ENCODE measurements at regions not wholly inside any gene's neighbourhood (a gene's known extent, or its start where the extent isn't known, plus 50 kb on each side); places are given as distances from the start of the nearest gene placed in this dataset.
"Not testable (repeated sequence)": the region's sequence is repeated elsewhere in the genome, so short reads cannot be mapped to it uniquely, and the experiment has no call there.

- not testable (repeated sequence) for H3K27ac Mint-ChIP-seq, H3K36me3 Mint-ChIP-seq, H3K4me3 Mint-ChIP-seq, H3K9me3 Mint-ChIP-seq, H3K27me3 Mint-ChIP-seq
- peaks cover 9 to 16% (median 13%) of the 10 kb centered on the region in 3 donors for H3K4me1 Mint-ChIP-seq
These were observed 72.7 kb upstream of the NPIPB12 start for GRCh38 chr16:29578898-29579297.

- H3K27me3 Mint-ChIP-seq, H3K36me3 Mint-ChIP-seq: not testable (repeated sequence)
- peaks cover 20 to 22% (median 21%) of the 10 kb centered on the region in 3 donors for H3K4me1 Mint-ChIP-seq
These were observed 75.6 kb upstream of the NPIPB12 start for GRCh38 chr16:29581764-29582163.

GRCh38 chr16:29591919-29592318, 71.1 kb upstream of the SPN start:
- H3K27ac Mint-ChIP-seq: peak overlapping the region in 2 of 3 donors; percentile 78 to 91
- peak overlapping the region; percentile 58 to 91 (median 82) for H3K4me3 Mint-ChIP-seq

More at GRCh38 chr16:29581764-29582163, 75.6 kb upstream of the NPIPB12 start:
- H3K9me3 Mint-ChIP-seq, H3K4me3 Mint-ChIP-seq, H3K27ac Mint-ChIP-seq: not testable (repeated sequence)

GRCh38 chr16:29594269-29594925, 68.7 kb upstream of the SPN start:
- Mint-ChIP-seq H3K4me3 (peak overlapping the region; percentile 90 to 94 (median 93)), H3K4me1 (peaks cover 11 to 16% (median 16%) of the 10 kb centered on the region in 3 donors), H3K27ac (peak overlapping the region; percentile 71 to 90 (median 73))
- H3K27me3 Mint-ChIP-seq, H3K9me3 Mint-ChIP-seq, H3K36me3 Mint-ChIP-seq: not testable (repeated sequence)

More at GRCh38 chr16:29591919-29592318, 71.1 kb upstream of the SPN start:
- H3K36me3 Mint-ChIP-seq, H3K9me3 Mint-ChIP-seq, H3K27me3 Mint-ChIP-seq: not testable (repeated sequence)
- H3K4me1 Mint-ChIP-seq: peaks cover 11 to 20% (median 16%) of the 10 kb centered on the region in 3 donors

DNA sequence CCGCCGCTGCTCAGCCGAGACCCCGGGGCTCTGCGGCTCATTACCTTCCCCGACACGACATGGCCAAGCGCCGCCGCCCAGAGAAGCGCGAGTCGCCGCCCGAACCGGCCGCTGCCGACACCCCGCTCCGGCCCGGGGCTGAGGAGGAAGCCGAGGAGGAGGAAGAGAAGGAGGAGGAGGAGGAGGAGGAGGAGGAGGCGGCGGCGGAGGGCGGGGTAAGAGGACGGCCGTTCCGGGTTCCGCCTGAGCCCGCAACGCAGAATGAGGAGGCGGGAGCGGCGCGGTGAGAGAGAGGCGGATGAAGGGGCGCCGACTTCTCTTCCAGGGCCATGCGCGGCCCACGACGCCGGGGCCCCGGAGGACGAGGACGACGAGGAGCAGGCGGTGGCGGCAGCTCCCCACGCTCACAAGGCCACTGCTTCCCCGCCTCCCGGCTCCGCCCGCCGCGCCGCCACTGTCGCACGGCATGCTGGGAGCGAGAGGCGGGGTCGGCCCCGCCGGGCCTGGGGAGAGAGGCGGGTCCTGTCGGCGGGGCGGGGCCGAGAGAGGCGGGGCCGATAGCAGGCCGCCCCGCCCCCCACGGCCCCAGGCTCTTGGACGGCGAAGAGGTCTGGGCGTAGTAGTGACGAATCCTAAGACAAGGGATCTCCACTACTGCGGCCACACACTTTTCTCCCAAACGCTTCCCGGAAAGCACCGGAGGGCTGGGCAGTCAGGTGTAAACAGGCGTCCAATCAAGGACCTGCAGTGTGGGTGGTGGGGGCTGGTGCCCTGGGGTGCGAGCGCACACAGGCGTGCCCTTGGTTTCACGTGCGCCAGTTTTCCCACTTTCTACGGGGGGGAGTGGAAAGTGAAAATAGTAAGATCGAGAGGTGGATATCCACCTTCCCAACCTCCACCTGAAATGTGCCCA, 67.9 kb upstream of the SPN start:
- Mint-ChIP-seq H3K4me3 (peak overlapping the region; percentile 86 to 93 (median 91)), H3K4me1 (peaks cover 16 to 19% (median 17%) of the 10 kb centered on the region in 3 donors), H3K27ac (peak overlapping the region; percentile 57 to 90 (median 71))
- H3K36me3 Mint-ChIP-seq, H3K9me3 Mint-ChIP-seq, H3K27me3 Mint-ChIP-seq: not testable (repeated sequence)

GRCh38 chr16:29597030-29597429, 66.0 kb upstream of the SPN start:
- H3K36me3 Mint-ChIP-seq, H3K27me3 Mint-ChIP-seq, H3K9me3 Mint-ChIP-seq: not testable (repeated sequence)
- Mint-ChIP-seq H3K4me1 (peaks cover 9 to 17% (median 15%) of the 10 kb centered on the region in 3 donors), H3K27ac (peak overlapping the region in 2 of 3 donors; percentile 51 to 74), H3K4me3 (peak overlapping the region in 1 of 4 donors; percentile 61)

DNA sequence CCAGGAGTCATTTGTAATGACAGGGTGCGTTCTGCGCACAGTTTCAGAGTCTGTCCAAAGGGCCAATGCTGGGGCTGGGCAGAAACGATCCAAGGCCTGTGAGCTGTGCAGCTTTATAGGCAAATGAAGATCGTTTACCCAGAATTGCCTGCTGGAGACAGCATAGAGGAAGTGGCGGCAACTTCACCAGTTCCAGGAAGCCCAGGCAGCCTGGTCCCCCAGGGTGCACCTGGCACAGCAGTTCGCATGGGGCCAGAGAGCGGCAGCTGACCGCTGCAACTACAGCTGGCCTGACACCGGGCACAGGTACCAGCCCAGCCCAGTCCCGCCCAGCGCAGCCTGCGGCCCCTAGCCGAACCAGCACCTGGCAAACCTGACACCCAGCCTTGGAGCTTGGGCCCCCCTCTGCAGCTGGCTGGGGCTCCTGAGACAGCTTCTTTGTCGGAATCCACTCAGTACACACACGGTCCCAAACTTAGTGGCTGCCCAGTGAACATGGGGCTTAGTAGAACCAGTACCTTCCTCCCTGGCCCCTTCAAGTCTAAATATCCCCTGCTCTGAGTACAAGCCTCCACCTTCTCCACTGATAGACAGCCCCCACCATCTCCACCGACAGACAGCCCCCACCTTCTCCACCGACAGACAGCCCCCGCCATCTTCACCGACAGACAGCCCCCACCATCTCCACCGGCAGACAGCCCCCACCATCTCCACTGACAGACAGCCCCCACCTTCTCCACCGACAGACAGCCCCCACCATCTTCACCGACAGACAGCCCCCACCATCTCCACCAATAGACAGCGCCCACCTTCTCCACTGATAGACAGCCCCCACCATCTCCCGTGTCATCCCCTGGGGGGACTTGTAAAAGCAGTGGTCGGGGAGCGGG, 62.7 kb upstream of the SPN start:
- not testable (repeated sequence) for H3K36me3 Mint-ChIP-seq, H3K9me3 Mint-ChIP-seq, H3K27me3 Mint-ChIP-seq
- H3K4me3 Mint-ChIP-seq: peak overlapping the region; percentile 73 to 94 (median 86)
- H3K4me1 Mint-ChIP-seq: peaks cover 16 to 18% (median 18%) of the 10 kb centered on the region in 3 donors
- peak overlapping the region; percentile 81 to 96 (median 88) for H3K27ac Mint-ChIP-seq

GRCh38 chr16:29602247-29602625, 60.8 kb upstream of the SPN start:
- not testable (repeated sequence) for H3K27me3 Mint-ChIP-seq, H3K9me3 Mint-ChIP-seq, H3K36me3 Mint-ChIP-seq
- H3K27ac Mint-ChIP-seq: peak overlapping the region in 2 of 3 donors; percentile 78 to 93
- peak overlapping the region in 2 of 4 donors; percentile 57 to 66 for H3K4me3 Mint-ChIP-seq
- H3K4me1 Mint-ChIP-seq: peaks cover 17 to 18% (median 18%) of the 10 kb centered on the region in 3 donors

DNA sequence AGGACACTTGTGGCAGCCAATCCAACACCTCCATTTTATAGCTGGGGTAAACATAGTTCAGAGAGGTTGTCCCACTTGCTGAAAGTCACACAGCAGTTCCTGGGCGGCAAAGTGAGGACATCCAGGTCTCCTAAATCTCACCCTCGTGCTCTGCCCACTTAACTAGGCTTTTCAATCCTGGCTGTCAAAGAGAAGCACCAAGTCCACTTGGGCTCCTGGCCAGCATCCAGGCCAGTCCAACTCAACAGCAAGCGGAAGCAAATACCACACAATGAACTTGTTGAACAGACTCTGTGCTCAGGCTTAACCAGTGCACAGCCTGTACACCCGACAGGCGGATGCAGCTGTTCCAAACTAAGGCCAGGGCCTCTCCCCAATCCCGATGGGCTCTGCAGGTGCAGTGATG, 60.4 kb upstream of the SPN start:
- H3K4me3 Mint-ChIP-seq: peak overlapping the region in 2 of 4 donors; percentile 66 to 73
- H3K36me3 Mint-ChIP-seq, H3K9me3 Mint-ChIP-seq, H3K27me3 Mint-ChIP-seq: not testable (repeated sequence)
- H3K4me1 Mint-ChIP-seq: peaks cover 18 to 23% (median 21%) of the 10 kb centered on the region in 3 donors
- peak overlapping the region in 2 of 3 donors; percentile 78 to 93 for H3K27ac Mint-ChIP-seq

DNA sequence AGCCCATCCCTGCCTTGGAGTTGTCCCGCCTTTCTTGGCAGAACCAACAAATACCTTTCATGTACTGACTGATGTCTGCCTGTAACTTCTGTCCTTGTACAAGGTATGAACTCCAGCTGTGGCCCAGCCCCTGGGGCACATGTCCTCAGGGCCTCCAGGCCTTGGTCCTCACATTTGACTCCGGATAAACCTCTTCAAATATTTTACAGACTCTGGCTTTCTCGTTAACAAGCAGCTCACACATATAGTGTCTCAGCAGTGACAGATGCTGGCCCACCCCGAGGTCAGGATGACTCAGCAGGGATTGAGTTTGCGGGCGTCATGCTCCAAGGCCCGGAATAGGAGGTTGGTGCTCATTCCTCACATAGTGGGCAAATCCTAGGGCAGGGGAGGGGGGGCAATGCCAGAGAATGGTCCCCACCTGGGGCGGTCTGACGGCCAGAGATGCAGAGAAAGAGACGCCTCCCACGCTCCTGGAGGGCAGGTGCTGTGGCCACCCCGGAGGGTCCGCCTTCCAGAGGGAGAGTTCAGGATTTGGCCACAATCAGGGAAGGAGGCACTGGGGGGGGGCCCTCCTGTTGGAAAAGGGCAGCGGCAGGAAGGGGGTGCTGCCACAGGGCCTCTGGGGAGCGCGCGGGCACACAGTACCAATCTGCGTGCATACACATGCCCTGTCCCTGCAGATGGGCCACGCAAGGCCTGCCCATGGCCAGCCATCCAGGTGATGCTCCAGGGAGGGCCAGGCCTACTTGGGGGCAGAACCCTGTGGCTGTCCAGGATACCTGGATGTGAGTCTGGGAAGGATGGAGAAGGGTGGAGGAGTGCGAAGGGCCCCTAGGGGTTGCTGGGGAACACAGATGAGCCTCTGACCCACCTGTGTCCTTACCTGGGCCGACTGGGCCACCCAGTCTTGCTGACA, 58.2 kb upstream of the SPN start:
- Mint-ChIP-seq H3K4me1 (peaks cover 19 to 22% (median 21%) of the 10 kb centered on the region in 3 donors), H3K27ac (peak overlapping the region; percentile 25 to 64 (median 53)), H3K4me3 (peak overlapping the region in 1 of 4 donors; percentile 43)
- not testable (repeated sequence) for H3K36me3 Mint-ChIP-seq, H3K9me3 Mint-ChIP-seq, H3K27me3 Mint-ChIP-seq

DNA sequence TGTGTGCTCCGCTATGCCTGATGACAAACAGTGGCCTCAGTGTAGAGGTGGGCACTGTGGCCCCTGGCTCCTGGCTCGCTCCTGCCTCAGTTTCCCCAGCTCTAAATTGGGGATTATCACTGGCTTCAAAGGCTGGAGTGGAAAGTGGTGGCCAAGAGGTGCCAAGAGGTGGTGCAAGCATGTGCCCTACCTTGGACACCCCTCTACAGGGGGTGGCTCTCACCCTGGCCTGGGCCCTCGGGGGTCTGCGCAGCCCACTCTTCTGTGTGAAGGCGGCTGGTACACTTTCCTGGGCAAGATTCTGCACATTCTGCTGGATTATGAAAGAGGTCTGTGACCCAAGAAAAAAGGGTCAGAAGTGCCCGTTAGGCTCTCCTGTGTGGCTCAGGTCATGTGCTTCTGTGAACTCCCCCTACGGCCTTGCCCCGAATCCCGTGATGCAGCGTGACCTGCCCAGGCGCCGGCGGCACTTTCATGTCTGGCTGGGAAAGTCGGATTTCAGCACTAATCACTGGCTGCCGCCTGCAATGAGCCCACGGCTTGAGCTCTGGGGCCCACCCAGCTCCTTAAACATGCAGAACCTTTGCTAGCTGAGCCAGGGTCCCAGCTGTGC, 57.3 kb upstream of the SPN start:
- not testable (repeated sequence) for H3K27ac Mint-ChIP-seq
- H3K4me1 Mint-ChIP-seq: peaks cover 16 to 22% (median 19%) of the 10 kb centered on the region in 3 donors

DNA sequence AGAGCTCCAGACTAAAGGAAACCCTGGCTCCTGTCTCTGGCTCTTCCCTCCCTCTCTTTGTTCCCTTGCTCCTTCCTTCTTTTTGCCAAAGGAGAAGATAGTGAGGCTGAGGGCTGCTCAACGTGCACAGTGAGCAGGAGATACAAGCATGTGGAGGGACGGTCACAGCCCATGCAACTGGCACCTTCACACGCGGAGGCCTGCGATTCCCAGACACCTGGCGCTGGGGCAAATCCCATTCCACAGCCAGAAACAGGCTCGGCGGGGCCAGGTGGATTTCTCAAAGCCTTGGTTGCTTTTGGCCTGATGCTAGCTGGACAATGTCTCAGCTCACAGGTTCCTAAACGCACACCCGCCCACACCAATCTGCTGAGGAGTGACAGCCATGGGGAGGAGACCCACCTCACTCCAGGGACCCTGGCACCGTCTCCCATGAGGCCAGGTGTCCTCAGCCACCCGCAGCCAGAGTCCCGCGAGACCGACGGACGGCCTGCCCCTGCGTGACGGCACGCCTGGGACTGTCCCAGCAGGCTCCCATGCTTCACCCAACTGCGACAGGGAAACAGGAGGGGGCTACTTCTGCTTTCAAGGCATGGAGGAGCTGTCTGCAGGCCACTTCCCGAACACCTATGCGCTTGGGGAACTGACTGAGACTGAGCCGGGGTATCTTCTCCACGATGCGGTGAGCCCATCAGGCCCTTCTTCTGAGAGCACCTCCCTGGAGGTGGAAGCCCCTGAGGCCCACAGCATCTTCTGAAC, 56.2 kb upstream of the SPN start:
- H3K27me3 Mint-ChIP-seq, H3K36me3 Mint-ChIP-seq, H3K9me3 Mint-ChIP-seq: not testable (repeated sequence)
- Mint-ChIP-seq H3K27ac (peak overlapping the region; percentile 39 to 82 (median 71)), H3K4me3 (peak overlapping the region in 3 of 4 donors; percentile 30 to 66 (median 63)), H3K4me1 (peaks cover 21 to 22% (median 22%) of the 10 kb centered on the region in 3 donors)

More for the DNA sequence above, 57.3 kb upstream of the SPN start:
- not testable (repeated sequence) for H3K9me3 Mint-ChIP-seq, H3K36me3 Mint-ChIP-seq, H3K27me3 Mint-ChIP-seq, H3K4me3 Mint-ChIP-seq

GRCh38 chr16:29607428-29607823, 55.6 kb upstream of the SPN start:
- Mint-ChIP-seq H3K4me3 (peak overlapping the region in 3 of 4 donors; percentile 30 to 76 (median 63)), H3K27ac (peak overlapping the region in 2 of 3 donors; percentile 71 to 82), H3K4me1 (peaks cover 18 to 21% (median 20%) of the 10 kb centered on the region in 3 donors)
- not testable (repeated sequence) for H3K27me3 Mint-ChIP-seq, H3K9me3 Mint-ChIP-seq, H3K36me3 Mint-ChIP-seq
